DOHH2 (cell line): ENCODE measurements at regions not wholly inside any gene's neighbourhood (a gene's known extent, or its start where the extent isn't known, plus 50 kb on each side); places are given as distances from the start of the nearest gene placed in this dataset.

Source experiments
- EZH2phosphoT487 ChIP-seq: fragments of 200-600 bp; sonication (generic); IDR thresholded peaks from 2 replicates; pipeline ENCODE4 v1.6.1; 2017; ENCODE audit warnings: borderline replicate concordance, mild to moderate bottlenecking, antibody characterized with exemption, low read length, moderate library complexity, mixed read lengths
- TF ChIP-seq, protein P1 (sequence below): fragments of 200-600 bp; sonication (generic); IDR thresholded peaks from one replicate; pipeline ENCODE4 v1.5.1; 2014; ENCODE audit warnings: antibody characterized with exemption, mild to moderate bottlenecking, low read depth, low read length; ENCODE audit not compliant: poor library complexity, severe bottlenecking

DNA sequence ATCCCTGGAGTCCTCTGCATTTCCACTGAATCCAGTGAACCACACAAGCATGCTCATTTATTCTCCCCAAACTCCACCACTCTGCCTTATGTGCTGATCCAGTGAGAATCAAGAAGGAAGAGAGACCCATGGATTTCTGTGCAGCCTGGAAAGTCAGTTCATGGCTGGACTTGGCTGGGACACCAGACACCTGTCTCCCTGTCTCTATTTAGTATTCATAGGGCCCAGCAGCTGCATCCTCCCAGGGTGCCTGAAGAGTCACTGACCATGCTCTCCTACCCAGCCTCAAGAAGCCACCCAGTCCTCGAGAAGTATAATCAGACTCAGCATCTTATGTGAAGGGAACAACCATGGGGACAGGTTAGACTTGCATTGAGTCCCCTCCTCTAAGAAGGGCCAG is 83.2 kb downstream of the ZNF280B start:
- TF ChIP-seq, protein P1, sequence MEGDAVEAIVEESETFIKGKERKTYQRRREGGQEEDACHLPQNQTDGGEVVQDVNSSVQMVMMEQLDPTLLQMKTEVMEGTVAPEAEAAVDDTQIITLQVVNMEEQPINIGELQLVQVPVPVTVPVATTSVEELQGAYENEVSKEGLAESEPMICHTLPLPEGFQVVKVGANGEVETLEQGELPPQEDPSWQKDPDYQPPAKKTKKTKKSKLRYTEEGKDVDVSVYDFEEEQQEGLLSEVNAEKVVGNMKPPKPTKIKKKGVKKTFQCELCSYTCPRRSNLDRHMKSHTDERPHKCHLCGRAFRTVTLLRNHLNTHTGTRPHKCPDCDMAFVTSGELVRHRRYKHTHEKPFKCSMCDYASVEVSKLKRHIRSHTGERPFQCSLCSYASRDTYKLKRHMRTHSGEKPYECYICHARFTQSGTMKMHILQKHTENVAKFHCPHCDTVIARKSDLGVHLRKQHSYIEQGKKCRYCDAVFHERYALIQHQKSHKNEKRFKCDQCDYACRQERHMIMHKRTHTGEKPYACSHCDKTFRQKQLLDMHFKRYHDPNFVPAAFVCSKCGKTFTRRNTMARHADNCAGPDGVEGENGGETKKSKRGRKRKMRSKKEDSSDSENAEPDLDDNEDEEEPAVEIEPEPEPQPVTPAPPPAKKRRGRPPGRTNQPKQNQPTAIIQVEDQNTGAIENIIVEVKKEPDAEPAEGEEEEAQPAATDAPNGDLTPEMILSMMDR = no peak
- no peak for TF ChIP-seq EZH2phosphoT487
